ENCODE measurements at regions not wholly inside any gene's neighbourhood (a gene's known extent, or its start where the extent isn't known, plus 50 kb on each side); places are given as distances from the start of the nearest gene placed in this dataset.

- DNase-seq (no peak), ATAC-seq (ENCODE audit: low FRiP score in 2 of 2) (no peak)
- H3K4me1 ChIP-seq, result no peaks in the 10 kb centered on the region
- no peak overlapping the region for H3K4me3 ChIP-seq
- H3K27me3 ChIP-seq, result no peaks in the 10 kb centered on the region
- H3K9me3 ChIP-seq, result no peaks in the 10 kb centered on the region
- 91 to 95% methylated on average over 1 of the region's 1 CpG for WGBS, 2 donors
- no peaks in the 10 kb centered on the region for H3K36me3 ChIP-seq
- TF ChIP-seq CTCF (IDR thresholded peaks at IDR 0.05) (no peak), POLR2A (IDR thresholded peaks at IDR 0.05) (no peak), EP300 (IDR thresholded peaks at IDR 0.05) (no peak), POLR2AphosphoS5 (IDR thresholded peaks at IDR 0.05) (no peak)
- H3K27ac ChIP-seq, result no peak overlapping the region
Measured at GRCh38 chr3:106805625-106806024, 571.6 kb upstream of the CCDC54 start.

GRCh38 chr3:106806964-106807363 lies 570.3 kb upstream of the CCDC54 start:
- Histone ChIP-seq H3K4me1 (no peaks in the 10 kb centered on the region), H3K4me3 (no peak overlapping the region), H3K36me3 (no peaks in the 10 kb centered on the region), H3K9me3 (no peaks in the 10 kb centered on the region), H3K27me3 (no peaks in the 10 kb centered on the region), H3K27ac (no peak overlapping the region)
- DNase-seq (no peak), ATAC-seq (ENCODE audit: low FRiP score in 2 of 2) (no peak)
- TF ChIP-seq POLR2AphosphoS5 (IDR thresholded peaks at IDR 0.05) (no peak), EP300 (IDR thresholded peaks at IDR 0.05) (no peak), CTCF (IDR thresholded peaks at IDR 0.05) (no peak), POLR2A (IDR thresholded peaks at IDR 0.05) (no peak)

GRCh38 chr3:106809041-106809440 lies 568.2 kb upstream of the CCDC54 start:
- H3K4me1 ChIP-seq, result no peaks in the 10 kb centered on the region
- H3K27me3 ChIP-seq, result no peaks in the 10 kb centered on the region
- H3K27ac ChIP-seq, result no peak overlapping the region
- no peaks in the 10 kb centered on the region for H3K36me3 ChIP-seq
- H3K4me3 ChIP-seq, result no peak overlapping the region
- 82 to 86% methylated on average over 3 of the region's 3 CpGs for WGBS, 2 donors
- ATAC-seq (ENCODE audit: low FRiP score in 2 of 2), result no peak
- H3K9me3 ChIP-seq, result no peaks in the 10 kb centered on the region
- TF ChIP-seq EP300 (IDR thresholded peaks at IDR 0.05), result no peak
- no peak for TF ChIP-seq POLR2AphosphoS5 (IDR thresholded peaks at IDR 0.05)
- no peak for TF ChIP-seq CTCF (IDR thresholded peaks at IDR 0.05)
- TF ChIP-seq POLR2A (IDR thresholded peaks at IDR 0.05), result no peak
- no peak for DNase-seq

GRCh38 chr3:106809623-106810299 lies 567.5 kb upstream of the CCDC54 start:
- 46% methylated on average over 2 of the region's 2 CpGs for WGBS, 2 donors
- H3K4me1 ChIP-seq, result no peaks in the 10 kb centered on the region
- TF ChIP-seq POLR2AphosphoS5 (IDR thresholded peaks at IDR 0.05) (no peak), POLR2A (IDR thresholded peaks at IDR 0.05) (no peak), CTCF (IDR thresholded peaks at IDR 0.05) (no peak), EP300 (IDR thresholded peaks at IDR 0.05) (no peak)
- DNase-seq (no peak), ATAC-seq (ENCODE audit: low FRiP score in 2 of 2) (no peak)
- no peak overlapping the region for H3K27ac ChIP-seq
- H3K27me3 ChIP-seq, result no peaks in the 10 kb centered on the region
- H3K36me3 ChIP-seq, result no peaks in the 10 kb centered on the region
- H3K9me3 ChIP-seq, result no peaks in the 10 kb centered on the region
- H3K4me3 ChIP-seq, result no peak overlapping the region

GRCh38 chr3:106810300-106810875 lies 566.9 kb upstream of the CCDC54 start:
- Histone ChIP-seq H3K4me1 (no peaks in the 10 kb centered on the region), H3K4me3 (no peak overlapping the region), H3K27me3 (no peaks in the 10 kb centered on the region), H3K36me3 (no peaks in the 10 kb centered on the region), H3K27ac (no peak overlapping the region), H3K9me3 (no peaks in the 10 kb centered on the region)
- WGBS, 2 donors, result 72 to 74% methylated on average over 4 of the region's 4 CpGs
- ATAC-seq (ENCODE audit: low FRiP score in 2 of 2), result no peak
- TF ChIP-seq POLR2AphosphoS5 (IDR thresholded peaks at IDR 0.05), result no peak
- TF ChIP-seq EP300 (IDR thresholded peaks at IDR 0.05), result no peak
- no peak for TF ChIP-seq CTCF (IDR thresholded peaks at IDR 0.05)
- TF ChIP-seq POLR2A (IDR thresholded peaks at IDR 0.05), result no peak
- no peak for DNase-seq

Data from upper lobe of left lung (tissue), 6 donors.